Erythroblast (primary cell): ENCODE measurements at regions not wholly inside any gene's neighbourhood (a gene's known extent, or its start where the extent isn't known, plus 50 kb on each side); places are given as distances from the start of the nearest gene placed in this dataset.

Source experiments
- GATA1 ChIP-seq: IDR thresholded peaks from 2 replicates; pipeline ENCODE4 v1.6.1; 2011; ENCODE audit warnings: low read depth, mild to moderate bottlenecking, control low read depth, low read length, moderate library complexity
- POLR2A ChIP-seq: IDR thresholded peaks from 2 replicates; pipeline ENCODE4 v1.6.1; 2011; ENCODE audit warnings: mild to moderate bottlenecking, low read length

GRCh38 chr1:114314098-114314497 lies 160.4 kb upstream of the SYT6 start:
- no peak for TF ChIP-seq POLR2A
- no peak for TF ChIP-seq GATA1
